ENCODE measurements at regions not wholly inside any gene's neighbourhood (a gene's known extent, or its start where the extent isn't known, plus 50 kb on each side); places are given as distances from the start of the nearest gene placed in this dataset.

GRCh38 chr11:121892131-121892681 lies 223.8 kb downstream of the BLID start:
- Histone ChIP-seq H4K20me1 (ENCODE audit: insufficient read depth) (no peaks in the 10 kb centered on the region), H3K36me3 (ENCODE audit: insufficient read depth, low read length) (no peaks in the 10 kb centered on the region), H3K9me3 (ENCODE audit: low read length) (no peaks in the 10 kb centered on the region), H3K4me3 (ENCODE audit: low read length) (no peak overlapping the region), H3K79me2 (replicated peaks; ENCODE audit: insufficient read depth, low read length) (no peaks in the 10 kb centered on the region), H3K27ac (ENCODE audit: low read length) (no peak overlapping the region), H3F3A (ENCODE audit: insufficient read depth, low read length, poor library complexity, severe bottlenecking) (no peaks in the 10 kb centered on the region), H3K4me2 (ENCODE audit: low read length) (no peak overlapping the region), H3K9ac (ENCODE audit: low read length) (no peak overlapping the region), H2AFZ (ENCODE audit: low read depth, low read length) (no peak overlapping the region), H3K9me2 (ENCODE audit: insufficient read depth, low read length) (no peaks in the 10 kb centered on the region), H3K27me3 (ENCODE audit: insufficient read depth, low read depth, low read length) (no peaks in the 10 kb centered on the region)
- TF ChIP-seq POLR2AphosphoS5 (IDR thresholded peaks at IDR 0.05) (no peak), CTCF (IDR thresholded peaks at IDR 0.05; ENCODE audit: poor library complexity, severe bottlenecking) (no peak), TAF1 (IDR thresholded peaks at IDR 0.05; ENCODE audit: low read depth) (no peak), EP300 (conservative IDR thresholded peaks at IDR 0.05; ENCODE audit: poor library complexity, severe bottlenecking) (no peak), SMC3 (conservative IDR thresholded peaks at IDR 0.05; ENCODE audit: poor library complexity) (no peak), REST (IDR thresholded peaks at IDR 0.05; ENCODE audit: borderline replicate concordance) (no peak), MXI1 (conservative IDR thresholded peaks at IDR 0.05; ENCODE audit: poor library complexity, severe bottlenecking) (no peak), RAD21 (conservative IDR thresholded peaks at IDR 0.05) (no peak), EZH2 (IDR thresholded peaks at IDR 0.05; ENCODE audit: borderline replicate concordance, insufficient read depth, low read length, poor library complexity, severe bottlenecking) (no peak)

- Histone ChIP-seq H3K27me3 (ENCODE audit: insufficient read depth, low read depth, low read length) (no peaks in the 10 kb centered on the region), H3K36me3 (ENCODE audit: insufficient read depth, low read length) (no peaks in the 10 kb centered on the region), H3K4me3 (ENCODE audit: low read length) (no peak overlapping the region), H3K4me2 (ENCODE audit: low read length) (no peak overlapping the region), H3K9me3 (ENCODE audit: low read length) (no peaks in the 10 kb centered on the region), H3K9ac (ENCODE audit: low read length) (no peak overlapping the region), H3K9me2 (ENCODE audit: insufficient read depth, low read length) (no peaks in the 10 kb centered on the region), H2AFZ (ENCODE audit: low read depth, low read length) (no peak overlapping the region), H4K20me1 (ENCODE audit: insufficient read depth) (no peaks in the 10 kb centered on the region), H3K27ac (ENCODE audit: low read length) (no peak overlapping the region), H3K79me2 (replicated peaks; ENCODE audit: insufficient read depth, low read length) (no peaks in the 10 kb centered on the region), H3F3A (ENCODE audit: insufficient read depth, low read length, poor library complexity, severe bottlenecking) (no peaks in the 10 kb centered on the region)
- TF ChIP-seq EZH2 (IDR thresholded peaks at IDR 0.05; ENCODE audit: borderline replicate concordance, insufficient read depth, low read length, poor library complexity, severe bottlenecking) (no peak), MXI1 (conservative IDR thresholded peaks at IDR 0.05; ENCODE audit: poor library complexity, severe bottlenecking) (no peak), REST (IDR thresholded peaks at IDR 0.05; ENCODE audit: borderline replicate concordance) (no peak), SMC3 (conservative IDR thresholded peaks at IDR 0.05; ENCODE audit: poor library complexity) (no peak), TAF1 (IDR thresholded peaks at IDR 0.05; ENCODE audit: low read depth) (no peak), EP300 (conservative IDR thresholded peaks at IDR 0.05; ENCODE audit: poor library complexity, severe bottlenecking) (no peak), POLR2AphosphoS5 (IDR thresholded peaks at IDR 0.05) (no peak), CTCF (IDR thresholded peaks at IDR 0.05; ENCODE audit: poor library complexity, severe bottlenecking) (no peak), RAD21 (conservative IDR thresholded peaks at IDR 0.05) (no peak)
Observed at GRCh38 chr11:121890946-121891515, 225.0 kb downstream of the BLID start.

Data from neural cell (in vitro differentiated cells).